Loucy (cell line): ENCODE measurements at regions not wholly inside any gene's neighbourhood (a gene's known extent, or its start where the extent isn't known, plus 50 kb on each side); places are given as distances from the start of the nearest gene placed in this dataset.

ENCODE experiments used
- H2AFZ ChIP-seq: fragments of 200-600 bp; sonication (generic); 2 replicates; pipeline ENCODE4 v1.6.0; 2016; ENCODE audit warnings: antibody characterized with exemption, mild to moderate bottlenecking, low read length, moderate library complexity
- H3F3A ChIP-seq: fragments of 200-600 bp; 2 replicates; pipeline ENCODE4 v1.6.0; 2016; ENCODE audit warnings: antibody characterized with exemption, low read depth, mild to moderate bottlenecking
- H3K27me3 ChIP-seq: fragments of 200-600 bp; sonication (generic); 2 replicates; pipeline ENCODE4 v1.6.1; 2014; ENCODE audit warnings: low read length, mild to moderate bottlenecking; ENCODE audit not compliant: insufficient read depth, poor library complexity, severe bottlenecking
- H3K36me3 ChIP-seq: fragments of 200-600 bp; sonication (generic); 2 replicates; pipeline ENCODE4 v1.6.1; 2016; ENCODE audit warnings: low read length; ENCODE audit not compliant: insufficient read depth
- H3K4me1 ChIP-seq: fragments of 200-600 bp; sonication (generic); 2 replicates; pipeline ENCODE4 v1.5.1; 2014; ENCODE audit warnings: low read length, mild to moderate bottlenecking; ENCODE audit not compliant: insufficient read depth, poor library complexity, severe bottlenecking
- H3K4me2 ChIP-seq: fragments of 200-600 bp; sonication (generic); 2 replicates; pipeline ENCODE4 v1.6.0; 2014; ENCODE audit warnings: antibody characterized with exemption, low read length, low read depth, mild to moderate bottlenecking; ENCODE audit not compliant: poor library complexity, severe bottlenecking
- H3K4me3 ChIP-seq: fragments of 200-600 bp; sonication (generic); 2 replicates; pipeline ENCODE4 v1.5.1; 2014; ENCODE audit warnings: low read length, mild to moderate bottlenecking, mixed read lengths; ENCODE audit not compliant: poor library complexity, severe bottlenecking
- H3K79me2 ChIP-seq: fragments of 200-600 bp; sonication (generic); 2 replicates; pipeline ENCODE4 v1.6.1; 2014; ENCODE audit warnings: low read length; ENCODE audit not compliant: insufficient read depth
- H3K9ac ChIP-seq: fragments of 200-600 bp; sonication (generic); 2 replicates; pipeline ENCODE4 v1.6.0; 2014; ENCODE audit warnings: mild to moderate bottlenecking, low read depth, low read length, moderate library complexity; ENCODE audit not compliant: poor library complexity, severe bottlenecking
- H3K9me2 ChIP-seq: fragments of 200-600 bp; sonication (generic); replicated peaks from 2 replicates; pipeline ENCODE4 v1.6.1; 2016; ENCODE audit warnings: low read depth, low read length, mixed read lengths
- H3K9me3 ChIP-seq: fragments of 200-600 bp; sonication (generic); 2 replicates; pipeline ENCODE4 v1.6.1; 2014; ENCODE audit warnings: mild to moderate bottlenecking, antibody characterized with exemption, low read length, low read depth; ENCODE audit not compliant: insufficient read depth
- H4K20me1 ChIP-seq: fragments of 200-600 bp; sonication (generic); 2 replicates; pipeline ENCODE4 v1.6.0; 2014; ENCODE audit warnings: antibody characterized with exemption, low read length, mild to moderate bottlenecking; ENCODE audit not compliant: insufficient read depth, poor library complexity, severe bottlenecking
- EZH2phosphoT487 ChIP-seq: fragments of 200-600 bp; IDR thresholded peaks from 2 replicates; pipeline ENCODE4 v1.6.1; 2018; ENCODE audit warnings: antibody characterized with exemption, mild to moderate bottlenecking, moderate library complexity, borderline replicate concordance
- TF ChIP-seq, protein P1 (sequence below): fragments of 200-600 bp; sonication (generic); conservative IDR thresholded peaks from 2 replicates; pipeline ENCODE4 v1.5.1; 2014; ENCODE audit warnings: mild to moderate bottlenecking, antibody characterized with exemption, low read length

GRCh38 chr4:111652986-111653385 lies 492.3 kb upstream of the FAM241A start:
- no peak for TF ChIP-seq EZH2phosphoT487
- TF ChIP-seq, protein P1, sequence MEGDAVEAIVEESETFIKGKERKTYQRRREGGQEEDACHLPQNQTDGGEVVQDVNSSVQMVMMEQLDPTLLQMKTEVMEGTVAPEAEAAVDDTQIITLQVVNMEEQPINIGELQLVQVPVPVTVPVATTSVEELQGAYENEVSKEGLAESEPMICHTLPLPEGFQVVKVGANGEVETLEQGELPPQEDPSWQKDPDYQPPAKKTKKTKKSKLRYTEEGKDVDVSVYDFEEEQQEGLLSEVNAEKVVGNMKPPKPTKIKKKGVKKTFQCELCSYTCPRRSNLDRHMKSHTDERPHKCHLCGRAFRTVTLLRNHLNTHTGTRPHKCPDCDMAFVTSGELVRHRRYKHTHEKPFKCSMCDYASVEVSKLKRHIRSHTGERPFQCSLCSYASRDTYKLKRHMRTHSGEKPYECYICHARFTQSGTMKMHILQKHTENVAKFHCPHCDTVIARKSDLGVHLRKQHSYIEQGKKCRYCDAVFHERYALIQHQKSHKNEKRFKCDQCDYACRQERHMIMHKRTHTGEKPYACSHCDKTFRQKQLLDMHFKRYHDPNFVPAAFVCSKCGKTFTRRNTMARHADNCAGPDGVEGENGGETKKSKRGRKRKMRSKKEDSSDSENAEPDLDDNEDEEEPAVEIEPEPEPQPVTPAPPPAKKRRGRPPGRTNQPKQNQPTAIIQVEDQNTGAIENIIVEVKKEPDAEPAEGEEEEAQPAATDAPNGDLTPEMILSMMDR: no peak
- H3K4me2 ChIP-seq: no peak overlapping the region
- no peaks in the 10 kb centered on the region for H3K79me2 ChIP-seq
- peaks cover 4% of the 10 kb centered on the region for H3K27me3 ChIP-seq
- H3F3A ChIP-seq: no peaks in the 10 kb centered on the region
- H3K9ac ChIP-seq: no peak overlapping the region
- H3K4me3 ChIP-seq: no peak overlapping the region
- H3K4me1 ChIP-seq: no peaks in the 10 kb centered on the region
- H2AFZ ChIP-seq: no peak overlapping the region
- H3K9me3 ChIP-seq: no peaks in the 10 kb centered on the region
- no peaks in the 10 kb centered on the region for H3K9me2 ChIP-seq
- no peaks in the 10 kb centered on the region for H4K20me1 ChIP-seq
- no peaks in the 10 kb centered on the region for H3K36me3 ChIP-seq

DNA sequence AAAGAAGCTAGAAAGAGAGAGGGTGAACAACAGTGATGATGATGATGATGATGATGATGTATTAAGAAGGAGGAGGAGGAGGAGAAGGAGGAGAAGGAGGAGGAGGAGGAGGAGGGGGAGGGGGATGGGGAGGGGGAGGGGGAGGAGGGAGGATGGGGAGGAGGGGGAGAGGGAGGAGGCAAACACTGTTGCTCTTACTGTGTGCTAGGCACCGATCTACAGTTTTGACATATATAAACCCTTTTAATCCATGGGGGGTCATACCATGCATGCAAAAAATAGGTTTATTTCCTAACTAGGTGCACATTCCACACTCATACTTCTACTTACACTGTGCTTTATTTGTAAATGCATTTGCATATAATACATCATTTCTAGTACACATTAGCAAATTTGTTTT lies 482.8 kb upstream of the FAM241A start:
- Histone ChIP-seq H3K4me1 (no peaks in the 10 kb centered on the region), H3K9me3 (no peaks in the 10 kb centered on the region)
- TF ChIP-seq EZH2phosphoT487: no peak
- TF ChIP-seq, protein P1: no peak

GRCh38 chr4:111664308-111664945 lies 480.8 kb upstream of the FAM241A start:
- Histone ChIP-seq H3K9me3 (no peaks in the 10 kb centered on the region), H4K20me1 (no peaks in the 10 kb centered on the region), H3K4me3 (no peak overlapping the region), H3K79me2 (no peaks in the 10 kb centered on the region), H3K4me1 (no peaks in the 10 kb centered on the region), H2AFZ (no peak overlapping the region), H3K9me2 (0 out of 2 replicates have a peak, but pooled peaks cover 4% of the 10 kb centered on the region), H3K27me3 (no peaks in the 10 kb centered on the region), H3K36me3 (no peaks in the 10 kb centered on the region), H3K4me2 (no peak overlapping the region), H3K9ac (no peak overlapping the region), H3F3A (no peaks in the 10 kb centered on the region)
- no peak for TF ChIP-seq EZH2phosphoT487
- TF ChIP-seq, protein P1: no peak

More for the DNA sequence above, 482.8 kb upstream of the FAM241A start:
- no peak overlapping the region for H3K9ac ChIP-seq
- no peaks in the 10 kb centered on the region for H3K36me3 ChIP-seq
- no peaks in the 10 kb centered on the region for H3K27me3 ChIP-seq
- no peak overlapping the region for H3K4me3 ChIP-seq
- no peaks in the 10 kb centered on the region for H3F3A ChIP-seq
- H2AFZ ChIP-seq: no peak overlapping the region
- H3K79me2 ChIP-seq: no peaks in the 10 kb centered on the region
- no peak overlapping the region for H3K4me2 ChIP-seq
- 0 out of 2 replicates have a peak, but pooled peaks cover 4% of the 10 kb centered on the region for H3K9me2 ChIP-seq
- no peaks in the 10 kb centered on the region for H4K20me1 ChIP-seq
